Activated T-helper 2 cell treated with anti-CD3 and anti-CD28 coated beads, Interferon-gamma antibody, Interleukin-2, Interleukin-4, amounts not matched to agents 10 μg/mL and 5 μg/mL and 100 μg/mL, durations not matched to agents 14 hours and 24 hours and 36 hours (primary cell): ENCODE measurements at regions not wholly inside any gene's neighbourhood (a gene's known extent, or its start where the extent isn't known, plus 50 kb on each side); places are given as distances from the start of the nearest gene placed in this dataset.

Experiments used
- DNase-seq: peaks from one replicate; pipeline ENCODE4 v3.0.0; 2021; ENCODE audit warnings: low spot score
- H3K27ac Mint-ChIP-seq: one replicate; pipeline ENCODE4 v1.8.0; 2021; ENCODE audit warnings: mixed read lengths
- H3K27me3 Mint-ChIP-seq: one replicate; pipeline ENCODE4 v1.8.0; 2021; ENCODE audit warnings: low read depth, mixed read lengths
- H3K36me3 Mint-ChIP-seq: one replicate; pipeline ENCODE4 v1.8.0; 2021; ENCODE audit warnings: low read depth, mixed read lengths
- H3K4me1 Mint-ChIP-seq: one replicate; pipeline ENCODE4 v1.8.0; 2021; ENCODE audit warnings: low read depth, mixed read lengths
- H3K4me3 Mint-ChIP-seq: one replicate; pipeline ENCODE4 v1.8.0; 2021; ENCODE audit warnings: low read depth, mild to moderate bottlenecking, moderate library complexity, mixed read lengths
- H3K9me3 Mint-ChIP-seq: one replicate; pipeline ENCODE4 v1.8.0; 2021; ENCODE audit warnings: mixed read lengths
- intact Hi-C: fragments of 100-400 bp; cut with micrococcal nuclease; formaldehyde crosslinking; loops from one replicate; pipeline ENCODE4 v1.15.1; 2023

DNA sequence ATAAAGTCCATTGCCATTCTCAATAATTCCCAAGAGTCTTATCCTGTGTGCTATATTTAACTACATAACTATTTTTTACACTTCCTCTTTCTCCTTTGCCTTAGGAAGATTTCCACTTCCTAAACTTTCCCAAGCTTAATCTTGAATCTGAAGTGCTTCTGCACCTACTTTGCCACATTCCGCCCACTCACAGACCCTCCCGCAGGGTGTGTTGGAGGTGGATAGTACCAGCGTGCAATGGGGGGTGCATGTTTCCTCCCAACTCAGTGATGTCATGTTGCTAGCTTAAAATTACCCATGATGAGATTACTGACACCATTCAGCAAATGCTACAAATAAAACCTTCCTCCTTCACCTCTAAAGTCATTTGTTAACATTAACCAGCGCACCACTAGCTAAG is 460.2 kb downstream of the NR2F1-AS1 start:
- Mint-ChIP-seq H3K27me3 (no peaks in the 10 kb centered on the region), H3K36me3 (no peaks in the 10 kb centered on the region), H3K27ac (no peak overlapping the region), H3K4me1 (no peaks in the 10 kb centered on the region), H3K9me3 (no peaks in the 10 kb centered on the region), H3K4me3 (no peak overlapping the region)
- intact Hi-C loops, result no loop called here
- DNase-seq, result no peak

DNA sequence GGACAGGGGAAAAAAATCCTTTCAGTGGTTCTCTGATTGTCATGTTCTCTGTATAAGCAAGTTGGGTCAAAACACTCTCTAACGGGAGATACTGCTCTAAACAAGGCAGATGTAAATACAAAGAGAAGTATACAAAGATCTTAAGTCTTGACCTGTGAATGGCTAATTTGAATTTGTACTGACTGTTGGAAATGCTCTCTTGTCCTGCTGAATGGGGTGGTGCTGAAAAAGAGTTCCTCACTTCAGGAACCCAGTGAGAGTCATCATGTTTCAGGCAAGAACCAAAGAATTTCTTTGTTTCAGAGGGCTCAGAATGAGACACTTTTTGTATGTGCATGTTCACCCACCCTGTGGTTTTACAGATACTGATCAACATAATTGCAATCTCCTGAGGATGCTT is 461.0 kb downstream of the NR2F1-AS1 start:
- intact Hi-C loops, result no loop called here
- Mint-ChIP-seq H3K27me3 (no peaks in the 10 kb centered on the region), H3K36me3 (no peaks in the 10 kb centered on the region), H3K4me1 (no peaks in the 10 kb centered on the region), H3K4me3 (no peak overlapping the region), H3K27ac (no peak overlapping the region), H3K9me3 (no peaks in the 10 kb centered on the region)
- DNase-seq, result no peak

DNA sequence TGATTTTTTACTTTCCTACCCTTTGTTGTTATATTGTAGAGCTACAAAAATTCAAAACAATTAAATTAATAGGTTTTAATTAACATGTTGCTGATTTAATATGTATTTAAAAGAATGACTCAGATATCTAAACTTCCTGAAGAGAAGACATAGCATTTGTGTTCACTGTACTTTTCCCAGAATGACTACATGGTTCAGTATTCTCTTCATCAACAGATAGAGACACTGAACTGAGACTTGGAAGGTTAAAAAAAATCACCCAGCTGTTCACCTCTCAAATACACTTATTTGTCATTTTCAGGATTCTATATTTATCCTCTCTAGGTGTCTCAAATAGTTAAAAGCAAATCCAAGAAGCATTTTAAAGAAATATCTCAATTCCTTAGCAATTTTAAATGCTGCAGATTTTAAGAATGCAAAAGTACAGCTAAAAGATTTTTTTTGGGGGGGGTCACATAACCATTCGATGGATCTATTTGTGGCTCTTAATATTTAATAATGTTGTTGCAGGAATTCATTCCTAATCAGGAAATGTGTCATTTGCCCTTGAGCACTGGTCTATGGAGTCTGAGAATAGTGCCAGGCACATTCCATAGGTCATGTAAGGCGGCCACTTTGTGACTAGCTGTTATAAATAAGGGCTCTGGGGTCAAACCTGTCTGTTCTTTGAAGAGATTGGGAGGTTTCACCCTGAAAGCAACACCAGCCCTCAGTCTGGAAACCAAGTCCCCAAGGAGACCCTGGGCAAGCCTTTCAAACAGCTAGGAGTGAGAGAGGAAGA is 463.1 kb downstream of the NR2F1-AS1 start:
- Mint-ChIP-seq H3K9me3 (no peaks in the 10 kb centered on the region), H3K27ac (no peak overlapping the region), H3K4me1 (no peaks in the 10 kb centered on the region), H3K4me3 (no peak overlapping the region), H3K36me3 (no peaks in the 10 kb centered on the region), H3K27me3 (no peaks in the 10 kb centered on the region)
- intact Hi-C loops, result no loop called here
- no peak for DNase-seq

DNA sequence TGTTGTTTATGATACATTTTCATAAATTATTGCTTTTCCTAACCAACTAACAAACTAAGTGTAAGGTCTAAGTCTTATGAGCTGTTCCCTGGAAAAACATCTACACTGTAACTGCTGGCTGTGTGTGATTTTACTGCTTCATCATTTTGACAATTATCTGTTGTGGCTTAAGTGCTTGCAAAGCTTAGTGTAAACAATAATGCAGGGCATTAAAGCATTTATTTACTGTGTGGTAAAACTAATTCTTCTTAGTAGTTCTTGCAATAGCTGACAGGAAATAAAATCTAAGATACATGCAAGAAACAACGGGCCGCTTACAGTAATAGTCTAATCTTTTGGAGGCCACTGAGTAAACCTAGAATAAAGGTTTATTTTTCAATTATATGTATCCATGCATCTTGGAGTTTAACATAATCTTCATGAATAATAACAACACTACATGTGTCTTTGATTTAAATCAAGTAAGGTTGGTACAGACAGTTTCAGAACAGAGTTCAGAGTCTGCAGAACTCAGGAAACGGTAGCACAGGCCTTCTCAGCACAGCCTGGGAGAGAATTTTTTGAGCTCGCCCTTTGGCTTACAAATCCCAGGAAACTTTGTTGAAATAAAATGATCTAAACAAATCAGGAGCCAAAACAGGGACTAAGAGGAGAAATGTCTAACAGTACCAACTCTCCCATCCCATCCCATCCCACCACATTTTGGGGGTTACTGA is 473.1 kb downstream of the NR2F1-AS1 start:
- Mint-ChIP-seq H3K27ac (no peak overlapping the region), H3K9me3 (no peaks in the 10 kb centered on the region), H3K4me3 (no peak overlapping the region), H3K36me3 (no peaks in the 10 kb centered on the region), H3K27me3 (no peaks in the 10 kb centered on the region), H3K4me1 (no peaks in the 10 kb centered on the region)
- intact Hi-C loops, result no loop called here
- no peak for DNase-seq

DNA sequence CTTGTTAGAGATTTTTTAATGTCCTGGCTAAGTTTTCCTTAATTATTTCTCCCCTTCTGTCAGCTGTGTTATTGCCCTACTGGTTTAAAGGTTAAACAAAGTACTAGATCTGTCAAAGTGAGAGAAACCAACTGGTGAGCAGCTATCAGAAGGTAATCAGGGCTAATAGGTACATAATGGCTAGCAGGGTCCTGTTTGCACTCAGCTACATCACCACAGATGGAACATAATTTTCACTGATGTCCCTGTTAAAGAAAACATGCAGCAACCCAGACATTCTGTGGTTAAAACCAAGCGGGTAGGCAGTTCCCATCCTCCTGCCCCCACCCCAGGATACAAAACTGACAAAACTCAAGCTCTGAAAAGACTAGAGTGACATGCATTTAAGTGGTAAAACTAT is 473.9 kb downstream of the NR2F1-AS1 start:
- Mint-ChIP-seq H3K4me1 (no peaks in the 10 kb centered on the region), H3K4me3 (no peak overlapping the region), H3K27ac (no peak overlapping the region), H3K27me3 (no peaks in the 10 kb centered on the region), H3K9me3 (no peaks in the 10 kb centered on the region), H3K36me3 (no peaks in the 10 kb centered on the region)
- intact Hi-C loops, result no loop called here
- DNase-seq, result no peak

DNA sequence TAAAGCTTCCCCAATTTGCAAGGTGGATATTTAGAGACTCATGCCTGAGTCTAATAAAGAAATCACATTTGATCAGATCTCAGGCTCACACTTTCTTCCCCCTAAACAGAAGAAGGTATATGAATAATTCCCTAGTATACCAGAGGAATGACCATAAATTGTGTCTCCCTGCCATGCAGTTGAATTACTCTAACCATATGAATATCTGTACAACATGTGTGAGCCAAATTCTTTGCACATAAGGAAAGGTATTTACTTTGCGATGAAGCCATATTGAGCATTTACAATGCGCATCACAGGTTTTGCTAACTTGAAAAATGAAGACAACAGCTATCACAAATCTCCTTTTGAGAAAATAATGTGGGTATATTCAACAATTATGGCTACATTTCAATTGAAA is 479.4 kb downstream of the NR2F1-AS1 start:
- no peak for DNase-seq
- no peaks in the 10 kb centered on the region for H3K27me3 Mint-ChIP-seq
- H3K9me3 Mint-ChIP-seq, result peaks cover 7% of the 10 kb centered on the region
- H3K4me1 Mint-ChIP-seq, result no peaks in the 10 kb centered on the region
- H3K27ac Mint-ChIP-seq, result no peak overlapping the region
- H3K36me3 Mint-ChIP-seq, result no peaks in the 10 kb centered on the region
- no peak overlapping the region for H3K4me3 Mint-ChIP-seq
- intact Hi-C loops, result no loop called here

DNA sequence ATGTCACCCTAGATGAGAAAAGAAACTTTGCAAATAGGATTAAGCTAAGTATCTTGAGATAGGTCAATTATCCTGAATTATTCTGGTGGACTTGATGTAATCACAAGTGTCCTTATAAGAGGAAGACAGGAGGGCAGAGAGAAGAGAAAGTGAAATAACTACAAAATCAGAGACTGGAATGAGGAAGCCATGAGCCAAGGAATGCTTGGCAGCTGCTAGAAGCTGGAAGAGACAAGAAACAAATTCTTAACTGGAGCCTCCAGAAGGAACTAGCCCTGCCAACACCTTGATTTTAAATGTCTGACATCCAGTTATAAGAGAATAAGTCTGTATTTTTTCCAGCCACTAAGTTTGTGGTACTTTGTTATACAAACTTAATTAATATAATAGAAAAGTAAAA is 480.0 kb downstream of the NR2F1-AS1 start:
- peaks cover 11% of the 10 kb centered on the region for H3K9me3 Mint-ChIP-seq
- H3K27ac Mint-ChIP-seq, result no peak overlapping the region
- no peak overlapping the region for H3K4me3 Mint-ChIP-seq
- H3K4me1 Mint-ChIP-seq, result no peaks in the 10 kb centered on the region
- DNase-seq, result no peak
- H3K36me3 Mint-ChIP-seq, result no peaks in the 10 kb centered on the region
- no peaks in the 10 kb centered on the region for H3K27me3 Mint-ChIP-seq
- intact Hi-C loops, result no loop called here

DNA sequence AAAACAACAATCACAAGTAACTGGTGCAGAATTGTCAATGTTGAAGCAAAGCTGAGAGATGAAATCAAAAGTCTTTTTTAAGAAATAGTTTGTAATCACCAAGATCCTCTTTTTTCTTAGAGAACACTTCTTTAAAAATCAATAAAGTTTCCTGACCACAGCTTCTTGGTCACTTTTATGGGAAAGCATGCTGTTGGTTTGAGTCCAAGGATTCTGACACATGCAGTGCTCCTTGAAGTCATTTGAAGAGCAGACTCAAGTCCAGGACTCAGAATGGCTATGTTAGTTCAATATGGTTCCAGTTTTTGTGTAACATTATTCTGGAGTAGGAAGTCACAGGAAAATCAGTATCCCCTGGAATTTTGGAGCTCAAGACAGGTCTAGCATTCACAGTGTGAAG is 480.6 kb downstream of the NR2F1-AS1 start:
- Mint-ChIP-seq H3K36me3 (no peaks in the 10 kb centered on the region), H3K27me3 (no peaks in the 10 kb centered on the region), H3K27ac (no peak overlapping the region), H3K4me3 (no peak overlapping the region), H3K9me3 (peaks cover 12% of the 10 kb centered on the region), H3K4me1 (no peaks in the 10 kb centered on the region)
- no peak for DNase-seq
- intact Hi-C loops, result no loop called here

DNA sequence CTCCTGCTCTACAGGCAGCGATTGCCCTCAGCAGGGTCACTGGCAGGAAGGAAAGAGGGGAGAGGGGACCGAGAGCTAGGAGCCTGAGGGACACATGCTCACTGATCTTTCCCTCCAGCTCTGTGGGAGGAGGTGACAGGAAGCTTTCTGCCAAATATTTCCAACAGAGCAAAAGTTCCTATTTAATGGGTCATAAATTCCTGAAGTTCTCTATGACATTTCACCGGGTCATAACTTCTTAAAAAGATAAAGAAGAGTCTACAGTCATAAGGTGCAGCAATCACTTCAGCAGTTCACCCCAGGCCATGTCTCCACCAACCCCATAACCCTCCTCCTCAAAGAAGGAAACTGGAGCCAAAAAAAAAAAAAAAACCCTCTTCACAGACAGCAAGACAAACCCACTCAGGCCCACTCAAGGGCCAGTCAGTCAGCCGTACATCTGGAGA is 481.1 kb downstream of the NR2F1-AS1 start:
- H3K4me3 Mint-ChIP-seq, result no peak overlapping the region
- peaks cover 12% of the 10 kb centered on the region for H3K9me3 Mint-ChIP-seq
- no peaks in the 10 kb centered on the region for H3K27me3 Mint-ChIP-seq
- intact Hi-C loops, result no loop called here
- H3K27ac Mint-ChIP-seq, result no peak overlapping the region
- DNase-seq, result no peak
- H3K36me3 Mint-ChIP-seq, result no peaks in the 10 kb centered on the region
- no peaks in the 10 kb centered on the region for H3K4me1 Mint-ChIP-seq

DNA sequence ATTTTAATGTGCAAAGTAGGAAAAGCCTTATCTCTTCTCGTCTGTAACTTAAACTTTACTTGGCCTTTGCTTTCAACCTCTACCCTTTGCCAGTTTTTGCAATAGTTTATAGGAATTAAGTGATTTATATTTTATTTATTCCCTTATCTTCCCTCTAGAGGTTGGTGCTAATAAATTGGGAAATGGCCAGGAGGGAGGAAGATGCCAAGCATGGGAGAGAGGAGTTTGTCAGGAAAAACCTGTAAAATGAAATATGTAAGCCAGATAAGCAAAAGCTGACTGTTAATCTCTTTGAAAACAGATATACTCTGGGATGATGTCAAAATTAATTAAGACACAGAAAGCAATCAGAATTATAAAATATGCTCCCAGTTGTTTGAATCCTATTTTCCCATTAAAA is 484.5 kb downstream of the NR2F1-AS1 start:
- Mint-ChIP-seq H3K9me3 (peaks cover 12% of the 10 kb centered on the region), H3K27me3 (no peaks in the 10 kb centered on the region), H3K4me1 (no peaks in the 10 kb centered on the region), H3K4me3 (no peak overlapping the region), H3K36me3 (no peaks in the 10 kb centered on the region), H3K27ac (no peak overlapping the region)
- intact Hi-C loops, result no loop called here
- DNase-seq, result no peak

DNA sequence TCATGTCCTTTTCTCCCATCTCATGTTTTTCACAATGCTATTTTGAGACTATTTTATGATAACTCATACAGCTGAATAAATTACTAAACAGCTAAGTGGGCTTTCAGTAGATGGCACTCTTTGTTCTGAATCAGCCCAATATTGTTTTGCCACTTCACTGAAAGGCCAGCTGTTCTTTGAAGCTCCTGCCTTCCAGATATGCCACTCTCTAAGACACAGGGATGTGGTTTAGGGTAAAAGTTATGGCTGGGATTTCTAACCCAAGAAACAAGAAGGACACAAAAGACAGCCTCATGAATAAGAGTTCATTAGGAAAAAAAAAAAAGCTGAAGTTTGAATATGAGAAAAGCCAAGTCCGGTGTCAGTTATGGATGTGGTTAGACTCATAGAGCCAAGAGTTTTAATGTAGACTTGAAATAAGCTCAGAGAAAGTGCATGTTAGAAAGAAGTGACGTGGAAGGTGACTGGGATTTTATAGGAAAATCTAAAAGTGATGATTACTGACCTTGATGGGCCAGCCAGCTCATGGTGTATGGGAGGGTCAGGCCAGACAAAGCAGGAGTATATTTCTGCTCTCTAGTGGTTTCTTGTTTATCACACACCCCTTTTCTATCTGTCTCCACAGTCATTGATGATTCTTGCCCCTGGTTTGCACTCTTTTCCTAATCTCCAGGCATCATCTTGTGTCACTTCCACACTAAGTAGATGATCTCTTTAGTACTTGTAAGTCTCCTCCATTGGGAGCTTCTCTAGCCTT is 488.5 kb downstream of the NR2F1-AS1 start:
- Mint-ChIP-seq H3K9me3 (peaks cover 5% of the 10 kb centered on the region), H3K27ac (no peak overlapping the region), H3K36me3 (no peaks in the 10 kb centered on the region), H3K27me3 (no peaks in the 10 kb centered on the region), H3K4me3 (no peak overlapping the region), H3K4me1 (no peaks in the 10 kb centered on the region)
- DNase-seq, result no peak
- intact Hi-C loops, result no loop called here

DNA sequence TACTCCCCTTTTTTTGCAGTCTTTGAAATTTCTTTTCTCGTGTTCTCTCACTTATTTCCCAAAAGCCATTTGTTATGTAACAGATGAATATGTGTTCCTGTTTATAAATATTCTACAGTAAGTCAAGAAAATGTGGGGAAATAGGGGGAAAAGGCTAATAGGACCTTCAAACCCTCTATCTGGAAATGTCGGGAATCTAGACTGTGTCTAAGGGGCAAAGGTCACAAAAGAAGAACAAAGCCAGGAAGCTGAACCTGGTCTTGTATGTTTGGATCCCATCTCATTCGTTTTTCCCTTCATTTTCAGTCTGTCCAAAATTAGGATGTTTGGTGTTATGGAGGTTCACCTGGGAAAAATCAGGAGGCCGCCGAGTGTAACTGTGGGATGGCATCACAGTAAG is 490.3 kb downstream of the NR2F1-AS1 start:
- H3K4me3 Mint-ChIP-seq, result no peak overlapping the region
- H3K9me3 Mint-ChIP-seq, result no peaks in the 10 kb centered on the region
- no peaks in the 10 kb centered on the region for H3K4me1 Mint-ChIP-seq
- H3K27me3 Mint-ChIP-seq, result no peaks in the 10 kb centered on the region
- H3K27ac Mint-ChIP-seq, result no peak overlapping the region
- no peak for DNase-seq
- intact Hi-C loops, result no loop called here
- no peaks in the 10 kb centered on the region for H3K36me3 Mint-ChIP-seq
